Spleen (tissue), 7 donors: ENCODE measurements at regions not wholly inside any gene's neighbourhood (a gene's known extent, or its start where the extent isn't known, plus 50 kb on each side); places are given as distances from the start of the nearest gene placed in this dataset.

Experiments
- CTCF ChIP-seq, 11 experiments: fragments of 200-600 bp in 7 of 11; fragments of 450-650 bp in 4 of 11; sonication (generic) in 4 of 11; IDR thresholded peaks in 8 of 11; conservative IDR thresholded peaks in 3 of 11; 1 replicate in 7 of 11; 2 replicates in 4 of 11; pipeline versions ENCODE4 v1.4.0 to v1.8.0; 2016 to 2021; ENCODE audit warnings: antibody characterized with exemption in 11 of 11, inconsistent platforms in 4 of 11, mild to moderate bottlenecking in 1 of 11
- POLR2AphosphoS5 ChIP-seq, 3 donors: sonication (generic); formaldehyde crosslinking; IDR thresholded peaks; one replicate each; pipeline ENCODE4 v1.5.1; 2017; ENCODE audit warnings: antibody characterized with exemption in 3 of 3
- donor health status: DM: no; HTN: no; CAD: no; lungs with moderate emphysema.
- donor health status: DM: no; HTN: no; CAD: no.
- donor health status: DM: no; HTN: no; CAD: no.

DNA sequence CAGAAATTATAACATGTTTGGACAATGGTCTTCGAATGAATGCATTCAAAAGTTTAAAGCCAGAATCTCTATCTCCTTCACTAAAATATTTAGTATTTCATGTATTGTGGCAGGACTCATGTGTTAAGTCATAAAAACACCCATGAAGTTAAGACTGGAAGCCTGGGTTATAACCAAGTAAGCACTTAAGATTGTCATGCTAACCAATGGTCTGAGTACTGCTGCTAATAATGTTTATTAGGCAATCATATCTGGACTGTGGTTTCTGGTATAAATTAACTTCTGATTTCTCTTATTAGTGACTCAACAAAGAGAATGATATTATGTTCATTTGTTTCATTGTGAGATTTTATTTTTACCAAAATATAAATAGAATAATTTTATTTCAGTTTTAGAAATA is 297.9 kb upstream of the EDIL3 start:
- no peak for TF ChIP-seq CTCF (IDR thresholded peaks at IDR 0.05 in 8 of 11, conservative IDR thresholded peaks at IDR 0.05 in 3 of 11)
- no peak for TF ChIP-seq POLR2AphosphoS5 (IDR thresholded peaks at IDR 0.05)
